Gastrocnemius medialis (tissue), 4 donors: ENCODE measurements at regions not wholly inside any gene's neighbourhood (a gene's known extent, or its start where the extent isn't known, plus 50 kb on each side); places are given as distances from the start of the nearest gene placed in this dataset.

ENCODE experiments used
- ATAC-seq, 2 donors: fragments of 150-250 bp; one replicate each; pipeline ENCODE4 v1.9.1; 2016
- DNase-seq, 2 donors: peaks; one replicate each; pipeline ENCODE4 v3.0.0-alpha.2; 2019
- H3K27ac ChIP-seq, 4 donors: fragments of 200-600 bp; sonication (generic); 1 replicate in 1 of 4; 2 replicates in 3 of 4; pipeline ENCODE4 v1.5.1; 2016 to 2018; ENCODE audit warnings: mild to moderate bottlenecking in 2 of 4, moderate library complexity in 1 of 4
- H3K27me3 ChIP-seq, 3 donors: fragments of 200-600 bp; sonication (generic) in 2 of 3; 1 replicate in 1 of 3; 2 replicates in 2 of 3; pipeline versions ENCODE4 v1.5.1 to v1.6.0; 2016 to 2019; ENCODE audit warnings: mild to moderate bottlenecking in 1 of 3, moderate library complexity in 1 of 3
- H3K36me3 ChIP-seq, 2 donors: fragments of 200-600 bp; sonication (generic) in 1 of 2; one replicate each; pipeline ENCODE4 v1.5.1; 2017 to 2018
- H3K4me1 ChIP-seq, 2 donors: fragments of 200-600 bp; sonication (generic) in 1 of 2; one replicate each; pipeline ENCODE4 v1.5.1; 2016 to 2017; ENCODE audit warnings: mild to moderate bottlenecking in 2 of 2
- H3K4me3 ChIP-seq, 4 donors: fragments of 200-600 bp; sonication (generic) in 3 of 4; 1 replicate in 1 of 4; 2 replicates in 3 of 4; pipeline ENCODE4 v1.5.1; 2016 to 2019; ENCODE audit warnings: mild to moderate bottlenecking in 2 of 4
- H3K9me3 ChIP-seq, 3 donors: fragments of 200-600 bp; sonication (generic) in 2 of 3; 1 replicate in 1 of 3; 2 replicates in 2 of 3; pipeline ENCODE4 v1.5.1; 2016 to 2019
- CTCF ChIP-seq, 5 experiments: fragments of 450-650 bp in 3 of 5; fragments of 200-600 bp in 2 of 5; sonication (generic) in 2 of 5; IDR thresholded peaks in 4 of 5; conservative IDR thresholded peaks in 1 of 5; 1 replicate in 4 of 5; 2 replicates in 1 of 5; pipeline ENCODE4 v1.5.1; 2016 to 2019; ENCODE audit warnings: antibody characterized with exemption in 5 of 5, mild to moderate bottlenecking in 3 of 5, moderate library complexity in 3 of 5
- POLR2A ChIP-seq, 2 donors: fragments of 450-650 bp; IDR thresholded peaks; one replicate each; pipeline ENCODE4 v1.6.1; 2017; ENCODE audit warnings: antibody characterized with exemption in 2 of 2, mild to moderate bottlenecking in 2 of 2, moderate library complexity in 2 of 2
- in situ Hi-C, 4 donors: fragments of 200-750 bp; cut with MboI; loops; one replicate each; pipeline versions ENCODE4 v1.15.0 to v1.8.0; 2017; ENCODE audit warnings: low sequenced_read_pairs in 4 of 4
- intact Hi-C: fragments of 100-400 bp; cut with DNase I; formaldehyde crosslinking; loops from one replicate; pipeline ENCODE4 v1.15.1; 2023; ENCODE audit warnings: low total_unique reads

DNA sequence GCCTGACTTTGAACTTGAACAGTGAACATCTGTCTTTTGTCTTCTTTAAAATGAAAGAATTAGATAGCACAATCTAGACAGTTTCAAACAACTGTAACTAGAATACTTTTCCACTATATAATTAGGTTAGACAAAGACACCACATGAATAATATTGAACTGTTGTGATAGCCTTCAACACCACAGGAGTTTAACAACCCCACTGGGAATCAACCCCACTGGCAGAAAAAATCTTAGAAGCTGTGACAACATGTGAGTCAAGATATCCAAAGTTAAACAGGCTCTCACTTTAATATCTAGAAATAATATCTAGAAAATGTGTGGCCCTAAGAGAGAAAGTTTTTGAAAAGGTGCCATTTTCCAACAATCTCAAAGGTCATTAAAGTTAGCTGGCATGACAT, 64.4 kb upstream of the PRICKLE2 start:
- no peaks in the 10 kb centered on the region for H3K9me3 ChIP-seq
- no peak overlapping the region for H3K27ac ChIP-seq
- in situ Hi-C loops (no loop called here), intact Hi-C loops (no loop called here)
- no peak for TF ChIP-seq CTCF (IDR thresholded peaks at IDR 0.05 in 4 of 5, conservative IDR thresholded peaks at IDR 0.05 in 1 of 5)
- no peak for TF ChIP-seq POLR2A (IDR thresholded peaks at IDR 0.05)
- no peaks in the 10 kb centered on the region for H3K4me1 ChIP-seq
- no peak for DNase-seq
- H3K4me3 ChIP-seq: no peak overlapping the region
- H3K36me3 ChIP-seq: no peaks in the 10 kb centered on the region
- no peak for ATAC-seq
- H3K27me3 ChIP-seq: no peaks in the 10 kb centered on the region

DNA sequence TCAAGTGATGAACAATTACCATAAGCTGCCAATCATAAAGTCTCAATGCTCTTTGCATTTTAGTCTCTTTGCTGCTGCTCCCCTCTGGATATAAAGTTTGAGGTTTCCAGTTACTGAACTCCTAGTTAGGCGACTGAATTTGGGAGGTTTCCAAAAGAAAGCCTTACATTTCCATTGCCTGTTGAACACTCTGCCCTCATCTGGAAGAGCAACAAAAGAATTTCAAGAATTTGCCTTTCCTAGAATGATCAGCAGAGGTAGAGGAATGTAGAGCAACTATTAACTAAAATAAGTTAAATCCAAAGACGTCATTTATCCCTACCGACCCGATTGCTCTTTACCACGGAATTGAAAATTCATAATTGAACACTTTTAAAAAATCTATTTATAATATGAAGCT, 53.4 kb upstream of the PRICKLE2 start:
- intact Hi-C loops: no loop called here
- no peaks in the 10 kb centered on the region for H3K4me1 ChIP-seq
- no peaks in the 10 kb centered on the region for H3K9me3 ChIP-seq
- in situ Hi-C loops: no loop called here
- TF ChIP-seq POLR2A (IDR thresholded peaks at IDR 0.05) (no peak), CTCF (IDR thresholded peaks at IDR 0.05 in 4 of 5, conservative IDR thresholded peaks at IDR 0.05 in 1 of 5) (no peak)
- no peaks in the 10 kb centered on the region for H3K36me3 ChIP-seq
- DNase-seq (no peak), ATAC-seq (no peak)
- H3K4me3 ChIP-seq: no peak overlapping the region
- no peak overlapping the region for H3K27ac ChIP-seq
- H3K27me3 ChIP-seq: no peaks in the 10 kb centered on the region

DNA sequence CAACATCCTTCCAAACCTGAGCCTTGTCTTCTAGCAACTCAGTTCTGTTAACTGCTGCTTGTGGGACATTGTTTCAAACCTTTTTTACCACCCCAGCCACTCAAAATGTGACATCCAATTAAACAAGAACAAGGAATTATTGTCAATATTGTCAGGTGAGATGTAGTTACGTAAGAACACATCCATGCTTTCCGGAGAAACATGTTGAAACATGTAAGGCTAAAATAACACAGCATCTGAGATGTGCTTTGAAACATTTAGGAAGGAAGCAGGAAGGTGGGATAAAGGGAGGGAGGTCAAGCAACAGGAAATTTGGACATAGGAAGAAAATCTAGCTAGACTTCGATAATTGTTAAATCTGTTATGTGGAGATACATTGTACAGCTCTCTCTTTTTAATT, 50.9 kb upstream of the PRICKLE2 start:
- no peaks in the 10 kb centered on the region for H3K4me1 ChIP-seq
- in situ Hi-C loops: no loop called here
- intact Hi-C loops: no loop called here
- H3K27me3 ChIP-seq: no peaks in the 10 kb centered on the region
- no peak for TF ChIP-seq POLR2A (IDR thresholded peaks at IDR 0.05)
- TF ChIP-seq CTCF (IDR thresholded peaks at IDR 0.05 in 4 of 5, conservative IDR thresholded peaks at IDR 0.05 in 1 of 5): no peak
- no peak for ATAC-seq
- no peaks in the 10 kb centered on the region for H3K36me3 ChIP-seq
- no peak overlapping the region for H3K4me3 ChIP-seq
- no peak for DNase-seq
- no peak overlapping the region for H3K27ac ChIP-seq
- H3K9me3 ChIP-seq: no peaks in the 10 kb centered on the region
